Vagina (tissue), 2 donors: ENCODE measurements at regions not wholly inside any gene's neighbourhood (a gene's known extent, or its start where the extent isn't known, plus 50 kb on each side); places are given as distances from the start of the nearest gene placed in this dataset.

Source experiments
- DNase-seq, 2 donors: peaks; one replicate each; pipeline ENCODE4 v3.0.0-alpha.2; 2017; ENCODE audit errors: extremely low spot score in 2 of 2
- H3K27ac ChIP-seq: fragments of 200-600 bp; sonication (generic); one replicate; pipeline ENCODE4 v1.5.1; 2019
- H3K27me3 ChIP-seq: fragments of 200-600 bp; sonication (generic); one replicate; pipeline ENCODE4 v1.5.1; 2019
- H3K36me3 ChIP-seq, 2 donors: fragments of 200-600 bp; sonication (generic); one replicate each; pipeline ENCODE4 v1.5.1; 2017 to 2019
- H3K4me1 ChIP-seq: fragments of 200-600 bp; sonication (generic); one replicate; pipeline ENCODE4 v1.5.1; 2019
- H3K4me3 ChIP-seq, 2 donors: fragments of 200-600 bp; sonication (generic); 1 replicate in 1 of 2; 2 replicates in 1 of 2; pipeline ENCODE4 v1.5.1; 2016 to 2019
- H3K9me3 ChIP-seq: fragments of 200-600 bp; sonication (generic); one replicate; pipeline ENCODE4 v1.5.1; 2019
- CTCF ChIP-seq, 3 experiments: fragments of 450-650 bp in 2 of 3; fragments of 200-600 bp in 1 of 3; sonication (generic) in 1 of 3; IDR thresholded peaks; one replicate each; pipeline ENCODE4 v1.5.1; 2017 to 2019; ENCODE audit warnings: antibody characterized with exemption in 3 of 3, mild to moderate bottlenecking in 2 of 3, moderate library complexity in 2 of 3
- POLR2A ChIP-seq, 2 donors: fragments of 450-650 bp; IDR thresholded peaks; one replicate each; pipeline ENCODE4 v1.6.1; 2017; ENCODE audit warnings: antibody characterized with exemption in 2 of 2, mild to moderate bottlenecking in 2 of 2, moderate library complexity in 2 of 2
- POLR2AphosphoS5 ChIP-seq, 2 donors: sonication (generic); formaldehyde crosslinking; IDR thresholded peaks; one replicate each; pipeline ENCODE4 v1.9.0; 2017; ENCODE audit warnings: antibody characterized with exemption in 2 of 2, mild to moderate bottlenecking in 2 of 2, low read depth in 1 of 2; ENCODE audit not compliant: insufficient read depth in 1 of 2
- intact Hi-C: fragments of 100-400 bp; cut with DNase I; formaldehyde crosslinking; loops from one replicate; pipeline ENCODE4 v1.15.1; 2023

GRCh38 chr2:215698566-215698965 is 262.7 kb upstream of the FN1 start:
- Histone ChIP-seq H3K27me3 (no peaks in the 10 kb centered on the region), H3K27ac (no peak overlapping the region), H3K9me3 (no peaks in the 10 kb centered on the region), H3K36me3 (no peaks in the 10 kb centered on the region), H3K4me3 (no peak overlapping the region), H3K4me1 (no peaks in the 10 kb centered on the region)
- intact Hi-C loops, result no loop called here
- TF ChIP-seq POLR2AphosphoS5 (IDR thresholded peaks at IDR 0.05; ENCODE audit: insufficient read depth in 1 of 2, low read depth in 1 of 2) (no peak), CTCF (IDR thresholded peaks at IDR 0.05) (no peak), POLR2A (IDR thresholded peaks at IDR 0.05) (no peak)
- no peak for DNase-seq

- no peaks in the 10 kb centered on the region for H3K27me3 ChIP-seq
- H3K9me3 ChIP-seq, result no peaks in the 10 kb centered on the region
- H3K4me3 ChIP-seq, result no peak overlapping the region
- intact Hi-C loops, result no loop called here
- no peaks in the 10 kb centered on the region for H3K4me1 ChIP-seq
- DNase-seq, result no peak
- no peaks in the 10 kb centered on the region for H3K36me3 ChIP-seq
- no peak overlapping the region for H3K27ac ChIP-seq
- no peak for TF ChIP-seq POLR2AphosphoS5 (IDR thresholded peaks at IDR 0.05; ENCODE audit: insufficient read depth in 1 of 2, low read depth in 1 of 2)
- TF ChIP-seq POLR2A (IDR thresholded peaks at IDR 0.05), result no peak
- TF ChIP-seq CTCF (IDR thresholded peaks at IDR 0.05), result no peak
These were observed 261.6 kb upstream of the FN1 start for GRCh38 chr2:215697496-215697895.

GRCh38 chr2:215697003-215697402 is 261.1 kb upstream of the FN1 start:
- DNase-seq, result no peak
- Histone ChIP-seq H3K9me3 (no peaks in the 10 kb centered on the region), H3K36me3 (no peaks in the 10 kb centered on the region), H3K27ac (no peak overlapping the region), H3K4me3 (no peak overlapping the region), H3K27me3 (no peaks in the 10 kb centered on the region), H3K4me1 (no peaks in the 10 kb centered on the region)
- TF ChIP-seq POLR2A (IDR thresholded peaks at IDR 0.05), result no peak
- no peak for TF ChIP-seq CTCF (IDR thresholded peaks at IDR 0.05)
- TF ChIP-seq POLR2AphosphoS5 (IDR thresholded peaks at IDR 0.05; ENCODE audit: insufficient read depth in 1 of 2, low read depth in 1 of 2), result no peak
- intact Hi-C loops, result no loop called here

GRCh38 chr2:215695861-215696260 is 260.0 kb upstream of the FN1 start:
- Histone ChIP-seq H3K4me3 (no peak overlapping the region), H3K36me3 (no peaks in the 10 kb centered on the region), H3K27me3 (no peaks in the 10 kb centered on the region), H3K9me3 (no peaks in the 10 kb centered on the region), H3K4me1 (no peaks in the 10 kb centered on the region), H3K27ac (no peak overlapping the region)
- TF ChIP-seq POLR2A (IDR thresholded peaks at IDR 0.05) (no peak), CTCF (IDR thresholded peaks at IDR 0.05) (no peak), POLR2AphosphoS5 (IDR thresholded peaks at IDR 0.05; ENCODE audit: insufficient read depth in 1 of 2, low read depth in 1 of 2) (no peak)
- intact Hi-C loops, result no loop called here
- no peak for DNase-seq

GRCh38 chr2:215693999-215694580 is 258.2 kb upstream of the FN1 start:
- intact Hi-C loops, result no loop called here
- H3K4me1 ChIP-seq, result no peaks in the 10 kb centered on the region
- H3K9me3 ChIP-seq, result no peaks in the 10 kb centered on the region
- no peaks in the 10 kb centered on the region for H3K27me3 ChIP-seq
- H3K36me3 ChIP-seq, result no peaks in the 10 kb centered on the region
- DNase-seq, result no peak
- H3K4me3 ChIP-seq, result no peak overlapping the region
- H3K27ac ChIP-seq, result no peak overlapping the region
- TF ChIP-seq CTCF (IDR thresholded peaks at IDR 0.05) (no peak), POLR2A (IDR thresholded peaks at IDR 0.05) (no peak), POLR2AphosphoS5 (IDR thresholded peaks at IDR 0.05; ENCODE audit: insufficient read depth in 1 of 2, low read depth in 1 of 2) (no peak)
